ENCODE measurements at regions not wholly inside any gene's neighbourhood (a gene's known extent, or its start where the extent isn't known, plus 50 kb on each side); places are given as distances from the start of the nearest gene placed in this dataset.

DNA sequence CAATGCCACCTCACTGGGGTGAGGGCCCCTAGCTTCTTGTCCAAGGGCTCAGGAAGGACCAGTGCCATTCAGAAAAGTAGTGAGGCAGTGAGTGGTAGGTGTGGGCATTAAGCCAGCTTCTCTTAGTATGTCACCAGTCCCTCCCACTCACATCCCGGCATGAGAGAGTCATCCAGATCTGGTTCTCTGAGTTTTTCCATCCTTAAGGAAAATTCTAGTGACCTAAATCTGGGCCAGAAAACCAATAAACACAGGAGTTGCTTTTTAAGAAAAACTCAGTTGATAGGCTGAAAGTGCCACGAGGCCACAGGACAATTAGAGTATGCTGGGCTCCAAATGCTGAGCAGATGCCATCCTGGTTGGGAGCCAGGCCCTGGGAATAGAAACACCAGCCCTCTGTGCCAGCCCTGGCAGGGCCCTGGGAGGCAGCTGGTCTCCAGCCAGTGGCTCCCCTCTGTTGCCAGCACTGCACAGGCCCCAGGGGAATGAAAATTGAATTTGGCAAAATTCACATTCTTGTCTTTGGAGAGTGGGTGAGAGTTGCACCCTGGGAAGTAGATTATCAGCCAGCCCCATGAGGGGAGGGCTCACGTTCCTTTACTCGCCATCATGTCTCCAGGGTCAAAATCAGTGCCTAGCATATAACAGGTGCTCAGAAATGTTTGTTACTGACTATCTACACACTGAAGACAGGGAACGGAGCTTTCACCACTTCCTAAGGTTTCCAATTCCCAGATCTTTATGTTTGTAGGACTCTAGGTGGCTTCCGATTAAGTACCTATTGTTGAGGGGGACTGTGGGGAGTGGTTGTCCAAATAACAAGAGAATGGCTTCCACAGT is 52.8 kb downstream of the FAM43A start:
- Mint-ChIP-seq H3K4me1 (ENCODE audit: low read depth) (no peaks in the 10 kb centered on the region), H3K27me3 (ENCODE audit: insufficient read depth) (peaks cover 6% of the 10 kb centered on the region), H3K36me3 (ENCODE audit: low read depth) (no peaks in the 10 kb centered on the region), H3K9me3 (no peaks in the 10 kb centered on the region), H3K27ac (no peak overlapping the region), H3K4me3 (no peak overlapping the region)
- no peak for DNase-seq (ENCODE audit: low spot score)
- intact Hi-C loops (cut with micrococcal nuclease), result no loop called here

DNA sequence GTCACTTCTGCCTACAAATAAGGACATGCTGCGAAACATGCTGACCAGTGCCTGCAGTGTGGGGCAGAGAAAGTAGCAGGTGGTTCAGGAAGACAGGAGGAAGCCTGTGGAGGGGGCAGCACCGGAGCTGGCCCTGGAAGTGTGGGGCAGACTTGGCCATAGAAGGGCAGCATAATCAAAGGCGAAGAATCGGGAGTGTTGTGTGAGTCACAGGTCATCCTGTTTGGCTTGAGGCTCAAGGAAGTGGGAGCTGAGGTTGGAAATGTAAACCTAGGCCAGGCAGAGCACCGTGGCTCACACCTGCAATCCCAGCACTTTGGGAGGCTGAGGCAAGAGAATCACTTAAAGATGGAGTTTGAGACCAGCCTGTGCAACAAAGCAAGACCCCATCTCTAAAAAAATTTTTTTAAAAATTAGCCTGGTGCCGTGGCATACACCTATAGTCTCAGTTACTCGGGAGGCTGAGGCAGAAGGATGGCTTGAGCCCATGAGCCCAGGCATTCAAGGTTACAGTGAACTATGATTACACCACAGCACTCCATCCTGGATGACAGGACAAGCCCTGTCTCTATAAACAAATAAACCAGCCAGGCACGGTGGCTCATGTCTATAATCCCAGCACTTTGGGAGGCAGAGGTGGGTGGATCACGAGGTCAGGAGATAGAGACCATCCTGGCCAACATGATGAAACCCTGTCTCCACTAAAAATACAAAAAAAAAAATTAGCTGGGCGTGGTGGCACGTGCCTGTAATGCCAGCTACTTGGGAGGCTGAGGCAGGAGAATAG is 54.0 kb downstream of the FAM43A start:
- Mint-ChIP-seq H3K27me3 (ENCODE audit: insufficient read depth) (peaks cover 3% of the 10 kb centered on the region), H3K4me3 (no peak overlapping the region), H3K27ac (no peak overlapping the region), H3K36me3 (ENCODE audit: low read depth) (no peaks in the 10 kb centered on the region), H3K9me3 (no peaks in the 10 kb centered on the region), H3K4me1 (ENCODE audit: low read depth) (no peaks in the 10 kb centered on the region)
- no peak for DNase-seq (ENCODE audit: low spot score)
- intact Hi-C loops (cut with micrococcal nuclease), result no loop called here

DNA sequence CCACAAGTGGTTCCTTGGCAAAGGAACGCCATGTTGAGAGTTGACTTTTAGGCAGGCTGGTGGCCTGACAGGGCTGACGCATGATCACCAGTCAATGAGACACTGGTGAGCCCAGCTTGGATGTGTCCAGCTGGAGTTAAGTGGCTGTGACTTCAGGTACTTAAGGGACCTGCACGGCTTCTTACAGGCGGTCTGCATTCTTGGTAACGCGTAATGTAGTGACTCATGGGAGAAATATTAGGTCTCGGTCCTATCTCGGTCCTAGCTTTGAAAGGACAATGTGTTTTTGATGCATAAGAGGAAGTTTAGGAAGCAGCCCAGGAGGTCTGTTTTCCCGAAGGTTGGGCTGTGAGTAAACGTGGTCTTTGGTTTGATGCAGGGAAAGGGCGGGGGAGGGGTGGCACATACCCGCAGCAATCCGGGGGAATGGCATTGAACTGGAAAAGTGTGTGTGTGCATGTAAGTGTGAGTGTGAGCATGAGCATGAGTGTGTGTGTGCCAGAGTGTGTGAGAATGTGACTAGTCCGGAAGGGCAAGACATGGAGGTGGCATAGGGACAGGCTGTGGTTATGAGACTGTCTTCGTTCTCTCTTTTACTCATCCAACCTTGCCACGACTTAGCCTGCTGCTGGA is 55.3 kb downstream of the FAM43A start:
- H3K27me3 Mint-ChIP-seq (ENCODE audit: insufficient read depth), result peaks cover 3% of the 10 kb centered on the region

DNA sequence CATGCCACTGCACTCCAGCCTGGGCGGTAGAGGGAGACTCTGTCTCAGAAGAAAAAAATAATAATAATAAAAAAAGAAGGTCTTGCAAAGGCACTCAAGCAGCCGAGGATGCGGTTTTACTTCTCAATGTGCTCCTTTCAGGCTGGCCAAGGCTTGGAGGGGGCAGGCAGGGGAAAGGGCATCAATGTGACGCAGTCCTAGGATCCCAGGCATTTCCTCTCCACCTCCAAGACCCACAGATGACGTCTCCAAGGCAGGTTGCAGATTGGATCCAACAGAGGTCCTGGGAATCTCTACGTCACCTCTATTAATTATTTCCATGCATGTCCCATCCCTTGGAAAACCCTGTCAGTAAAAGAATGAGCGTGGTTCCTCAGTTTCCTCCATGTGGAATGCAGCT is 56.2 kb downstream of the FAM43A start:
- Mint-ChIP-seq H3K27ac (no peak overlapping the region), H3K4me3 (no peak overlapping the region), H3K27me3 (ENCODE audit: insufficient read depth) (peaks cover 3% of the 10 kb centered on the region), H3K9me3 (no peaks in the 10 kb centered on the region), H3K36me3 (ENCODE audit: low read depth) (no peaks in the 10 kb centered on the region), H3K4me1 (ENCODE audit: low read depth) (no peaks in the 10 kb centered on the region)
- no peak for DNase-seq (ENCODE audit: low spot score)
- intact Hi-C loops (cut with micrococcal nuclease), result no loop called here

More for the DNA sequence above, 55.3 kb downstream of the FAM43A start:
- Mint-ChIP-seq H3K27ac (no peak overlapping the region), H3K36me3 (ENCODE audit: low read depth) (no peaks in the 10 kb centered on the region), H3K4me3 (no peak overlapping the region), H3K4me1 (ENCODE audit: low read depth) (no peaks in the 10 kb centered on the region), H3K9me3 (no peaks in the 10 kb centered on the region)
- DNase-seq (ENCODE audit: low spot score), result no peak
- intact Hi-C loops (cut with micrococcal nuclease), result no loop called here

DNA sequence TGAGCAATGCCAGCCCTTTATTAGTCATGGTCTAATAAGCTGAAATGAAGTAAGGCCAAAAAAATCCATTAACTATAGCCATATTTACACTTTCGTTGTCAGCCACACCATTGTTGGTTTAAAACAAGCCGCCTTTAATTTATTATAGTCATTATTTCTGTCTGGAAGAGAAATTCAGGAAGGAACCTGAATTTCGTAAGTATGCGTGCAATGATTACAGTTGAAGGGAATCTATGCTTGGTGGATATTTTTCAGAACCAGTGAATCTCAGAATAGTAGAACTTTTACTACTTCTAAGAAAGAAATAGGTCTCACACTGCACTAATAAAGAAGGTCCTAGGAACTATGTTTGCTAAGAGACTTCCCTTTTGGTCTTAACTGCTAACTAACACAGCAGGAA is 59.1 kb downstream of the FAM43A start:
- Mint-ChIP-seq H3K36me3 (ENCODE audit: low read depth) (no peaks in the 10 kb centered on the region), H3K27ac (no peak overlapping the region), H3K27me3 (ENCODE audit: insufficient read depth) (peaks cover 3% of the 10 kb centered on the region), H3K9me3 (no peaks in the 10 kb centered on the region), H3K4me3 (no peak overlapping the region), H3K4me1 (ENCODE audit: low read depth) (no peaks in the 10 kb centered on the region)
- no peak for DNase-seq (ENCODE audit: low spot score)
- intact Hi-C loops (cut with micrococcal nuclease), result no loop called here

DNA sequence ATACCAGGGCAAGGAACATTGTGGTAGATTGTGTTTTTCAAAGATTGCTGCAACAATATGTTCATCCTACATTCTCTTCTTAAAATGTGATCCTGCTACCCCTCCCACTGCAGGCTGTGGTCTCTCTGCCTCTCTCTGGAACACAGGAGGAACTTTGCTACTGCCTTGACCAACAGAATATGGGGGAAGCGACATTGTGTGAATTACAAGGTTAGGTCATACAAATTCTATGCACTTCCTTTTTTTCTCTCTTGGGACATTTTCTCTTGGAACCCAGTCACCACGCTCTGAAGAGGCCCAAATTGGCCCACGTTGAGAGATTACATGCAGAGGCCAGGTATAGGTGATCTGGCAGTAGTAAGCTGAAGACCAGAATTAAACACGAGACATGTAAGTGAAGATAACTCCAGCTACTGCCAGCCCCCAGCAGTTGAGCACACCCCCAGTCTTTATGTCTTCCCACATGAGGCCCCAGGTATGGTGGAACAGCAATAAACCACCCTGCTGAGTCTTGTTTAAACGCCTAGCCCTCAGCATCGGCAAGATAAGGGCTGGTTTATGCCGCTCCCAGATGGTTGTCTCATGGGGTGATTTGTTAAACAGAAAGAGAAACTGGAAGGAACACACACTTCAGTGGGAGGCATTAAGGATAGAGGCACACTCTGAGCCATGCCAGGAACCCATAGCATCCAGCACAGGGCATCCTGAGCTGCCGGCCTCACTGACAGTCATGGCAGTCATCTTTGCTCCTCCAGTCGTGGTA is 59.9 kb downstream of the FAM43A start:
- no peak overlapping the region for H3K27ac Mint-ChIP-seq
- H3K27me3 Mint-ChIP-seq (ENCODE audit: insufficient read depth), result peaks cover 3% of the 10 kb centered on the region
- intact Hi-C loops (cut with micrococcal nuclease), result no loop called here
- H3K9me3 Mint-ChIP-seq, result no peaks in the 10 kb centered on the region
- DNase-seq (ENCODE audit: low spot score), result no peak
- H3K4me3 Mint-ChIP-seq, result no peak overlapping the region
- no peaks in the 10 kb centered on the region for H3K36me3 Mint-ChIP-seq (ENCODE audit: low read depth)
- no peaks in the 10 kb centered on the region for H3K4me1 Mint-ChIP-seq (ENCODE audit: low read depth)

DNA sequence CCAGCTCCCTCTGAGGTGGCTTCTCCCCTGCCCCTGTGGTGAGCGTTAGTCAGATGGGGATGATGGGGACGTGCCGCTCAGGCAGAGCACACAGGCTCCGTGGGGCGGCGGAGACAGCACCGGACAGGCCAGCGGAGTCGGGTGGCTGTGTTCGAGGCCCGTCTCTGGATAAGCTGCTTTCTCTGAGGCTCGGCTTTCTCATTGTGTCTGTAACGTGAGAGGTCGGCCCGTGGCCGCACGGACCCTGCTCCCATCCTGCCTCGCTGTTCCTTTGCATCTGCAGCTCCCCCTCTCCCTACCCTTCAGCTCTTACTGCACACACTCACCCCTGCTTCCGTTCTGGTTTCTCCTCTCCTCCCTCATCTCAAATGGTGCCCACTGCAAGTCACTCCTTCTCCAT is 62.5 kb downstream of the FAM43A start:
- intact Hi-C loops (cut with micrococcal nuclease), result no loop called here
- Mint-ChIP-seq H3K36me3 (ENCODE audit: low read depth) (no peaks in the 10 kb centered on the region), H3K4me3 (no peak overlapping the region), H3K9me3 (no peaks in the 10 kb centered on the region), H3K27ac (no peak overlapping the region), H3K4me1 (ENCODE audit: low read depth) (no peaks in the 10 kb centered on the region), H3K27me3 (ENCODE audit: insufficient read depth) (peaks cover 7% of the 10 kb centered on the region)
- no peak for DNase-seq (ENCODE audit: low spot score)

DNA sequence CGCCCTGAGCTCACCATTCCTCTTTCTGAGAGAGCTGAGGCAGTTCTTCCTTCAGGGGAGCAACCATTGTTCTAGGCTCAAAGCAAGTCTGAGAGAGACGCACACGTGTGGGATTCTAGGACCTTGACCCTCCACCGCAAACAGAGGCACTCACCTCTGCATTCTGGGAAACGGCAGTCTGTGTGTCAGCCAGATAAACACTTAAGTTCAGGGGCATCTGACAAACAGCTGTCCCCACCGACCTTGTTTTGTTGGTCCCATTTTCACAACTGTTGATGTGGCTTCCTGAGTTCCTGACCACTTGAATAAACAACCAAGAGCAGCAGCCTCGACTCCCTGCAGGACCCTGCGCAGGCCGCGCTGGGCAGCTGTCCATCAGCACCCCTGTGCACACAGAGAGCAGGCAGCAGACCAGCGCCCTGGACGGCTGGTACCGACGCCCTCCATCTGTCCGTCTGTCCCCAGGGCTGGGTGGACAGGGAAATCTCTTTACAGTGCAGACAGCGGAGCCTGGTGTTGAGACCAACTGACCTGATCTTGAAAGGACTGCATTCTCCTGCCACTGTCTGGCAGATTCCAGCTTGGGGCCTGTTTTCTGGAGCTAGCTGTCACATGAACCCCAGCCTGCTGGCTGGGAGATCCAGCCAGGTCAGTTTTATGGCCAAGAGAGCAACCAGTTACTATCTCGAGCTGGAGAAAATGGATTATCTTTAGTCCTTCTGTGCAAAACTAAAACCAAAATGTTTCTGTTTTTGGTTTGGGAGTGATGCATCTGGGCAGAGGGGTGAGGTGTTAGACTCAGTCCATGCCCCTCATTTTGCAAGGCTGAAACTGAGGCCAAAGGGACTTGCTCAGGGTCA is 64.2 kb downstream of the FAM43A start:
- Mint-ChIP-seq H3K9me3 (no peaks in the 10 kb centered on the region), H3K27me3 (ENCODE audit: insufficient read depth) (peaks cover 7% of the 10 kb centered on the region), H3K36me3 (ENCODE audit: low read depth) (no peaks in the 10 kb centered on the region), H3K4me1 (ENCODE audit: low read depth) (no peaks in the 10 kb centered on the region), H3K4me3 (no peak overlapping the region), H3K27ac (no peak overlapping the region)
- intact Hi-C loops (cut with micrococcal nuclease), result no loop called here
- DNase-seq (ENCODE audit: low spot score), result no peak

DNA sequence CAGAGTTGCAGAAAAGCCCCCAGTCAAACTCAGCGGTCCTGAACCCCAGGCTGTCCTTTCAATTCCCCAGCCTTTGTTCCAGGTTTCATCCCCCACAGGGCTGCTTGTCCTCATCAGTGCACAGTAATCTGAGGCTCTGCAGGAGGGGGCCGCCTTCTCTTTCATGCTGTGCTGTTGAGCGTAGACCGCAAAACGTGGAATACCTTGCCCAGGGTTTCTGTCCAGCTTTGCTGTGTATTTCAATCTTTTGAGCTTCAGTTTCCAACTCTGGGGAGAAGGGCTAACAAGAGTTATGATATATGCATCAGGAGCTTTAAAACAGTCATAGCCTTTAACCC is 64.8 kb downstream of the FAM43A start:
- Mint-ChIP-seq H3K36me3 (ENCODE audit: low read depth) (no peaks in the 10 kb centered on the region), H3K9me3 (no peaks in the 10 kb centered on the region), H3K27ac (no peak overlapping the region), H3K4me1 (ENCODE audit: low read depth) (no peaks in the 10 kb centered on the region), H3K4me3 (no peak overlapping the region), H3K27me3 (ENCODE audit: insufficient read depth) (peaks cover 7% of the 10 kb centered on the region)
- intact Hi-C loops (cut with micrococcal nuclease), result no loop called here
- no peak for DNase-seq (ENCODE audit: low spot score)

DNA sequence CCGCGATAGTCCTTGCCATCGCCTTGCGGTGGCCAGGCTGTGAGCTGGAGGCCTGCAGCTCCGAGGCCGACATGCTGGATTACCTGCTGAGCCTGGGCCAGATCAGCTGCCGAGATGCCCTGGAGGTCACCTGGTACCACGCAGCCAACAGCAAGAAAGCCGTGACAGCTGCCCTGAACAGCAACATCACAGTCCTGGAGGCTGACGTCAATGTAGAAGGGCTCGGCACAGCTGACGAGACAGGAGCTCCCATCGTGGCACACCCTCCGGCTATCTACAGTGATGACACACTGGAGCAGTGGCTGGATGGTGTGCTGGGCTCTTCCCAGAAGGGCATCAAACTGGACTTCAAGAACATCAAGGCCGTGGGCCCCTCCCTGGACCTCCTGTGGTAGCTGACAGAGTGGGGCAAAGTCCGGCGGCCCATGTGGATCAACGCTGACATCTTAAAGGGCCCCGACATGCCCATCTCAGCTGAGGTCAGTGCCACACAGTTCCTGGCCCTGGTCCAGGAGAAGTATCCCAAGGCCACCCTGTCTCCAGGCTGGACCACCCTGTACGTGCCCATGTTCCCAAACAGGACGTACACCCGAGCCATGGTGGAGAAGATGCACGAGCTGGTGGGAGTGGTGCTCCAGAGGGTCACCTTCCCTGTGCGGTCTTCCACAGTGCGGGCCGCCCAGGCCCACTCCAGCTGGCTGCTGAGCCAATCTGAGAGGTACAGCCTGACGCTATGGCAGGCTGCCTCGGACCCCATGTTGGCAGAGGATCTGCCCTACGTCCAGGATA is 70.2 kb downstream of the FAM43A start:
- DNase-seq (ENCODE audit: low spot score), result no peak
- Mint-ChIP-seq H3K4me1 (ENCODE audit: low read depth) (no peaks in the 10 kb centered on the region), H3K36me3 (ENCODE audit: low read depth) (no peaks in the 10 kb centered on the region), H3K9me3 (no peaks in the 10 kb centered on the region), H3K27ac (no peak overlapping the region), H3K4me3 (no peak overlapping the region), H3K27me3 (ENCODE audit: insufficient read depth) (peaks cover 8% of the 10 kb centered on the region)
- intact Hi-C loops (cut with micrococcal nuclease), result no loop called here

DNA sequence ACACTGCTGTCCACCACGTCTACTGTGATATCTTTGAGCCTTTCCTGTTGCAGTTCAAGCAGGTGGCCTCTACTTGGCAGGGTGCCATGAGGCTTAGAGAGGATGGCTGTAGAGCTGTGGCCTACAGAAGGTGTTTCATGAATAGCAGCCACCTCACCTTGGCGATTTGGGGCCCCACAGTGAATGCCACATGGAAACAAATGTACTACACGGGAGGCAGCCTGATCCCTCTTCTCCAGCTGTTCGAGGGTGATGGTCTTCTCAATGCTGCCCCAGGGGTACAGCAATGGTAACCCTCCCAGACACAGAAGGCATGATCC is 70.7 kb downstream of the FAM43A start:
- intact Hi-C loops (cut with micrococcal nuclease), result no loop called here
- DNase-seq (ENCODE audit: low spot score), result no peak
- H3K9me3 Mint-ChIP-seq, result no peaks in the 10 kb centered on the region
- H3K27ac Mint-ChIP-seq, result no peak overlapping the region
- no peaks in the 10 kb centered on the region for H3K36me3 Mint-ChIP-seq (ENCODE audit: low read depth)
- H3K4me1 Mint-ChIP-seq (ENCODE audit: low read depth), result no peaks in the 10 kb centered on the region
- H3K4me3 Mint-ChIP-seq, result no peak overlapping the region
- H3K27me3 Mint-ChIP-seq (ENCODE audit: insufficient read depth), result peaks cover 9% of the 10 kb centered on the region
